NB4 (cell line): ENCODE measurements at regions not wholly inside any gene's neighbourhood (a gene's known extent, or its start where the extent isn't known, plus 50 kb on each side); places are given as distances from the start of the nearest gene placed in this dataset.

Experiments used
- MYC ChIP-seq: IDR thresholded peaks from 2 replicates; pipeline ENCODE4 v1.6.1; 2011; ENCODE audit warnings: low read depth, low read length
- POLR2A ChIP-seq: IDR thresholded peaks from 2 replicates; pipeline ENCODE4 v1.6.1; 2011; ENCODE audit warnings: mild to moderate bottlenecking; ENCODE audit not compliant: insufficient read length; ENCODE audit errors: extremely low read depth
- TF ChIP-seq, protein P1 (sequence below): IDR thresholded peaks from one replicate; pipeline ENCODE4 v1.5.1; 2012; ENCODE audit warnings: low read depth, low read length
- TF ChIP-seq, protein P2 (sequence below): IDR thresholded peaks from 2 replicates; pipeline ENCODE4 v1.6.1; 2011; ENCODE audit warnings: low read depth, low read length

DNA sequence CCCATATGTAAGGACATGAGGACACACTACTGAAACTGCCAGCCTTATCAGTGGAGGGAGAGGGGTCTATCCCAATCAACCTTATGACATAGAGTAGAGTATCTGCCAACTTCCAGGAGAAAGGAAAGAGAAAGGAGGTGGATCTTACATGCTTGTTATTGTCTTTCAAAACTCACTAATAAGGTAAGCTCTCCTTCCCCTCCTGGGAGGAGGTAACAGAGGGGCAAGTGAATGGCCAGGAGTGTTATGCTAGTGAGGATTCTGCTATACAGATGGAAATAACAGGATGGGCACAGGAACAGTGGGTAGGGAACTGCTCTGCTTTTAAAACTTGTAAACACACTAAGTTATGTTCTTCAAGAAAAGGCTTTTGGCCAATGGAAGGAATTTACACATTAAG lies 1020.1 kb downstream of the TDRD15 start:
- no peak for TF ChIP-seq POLR2A
- TF ChIP-seq, protein P1, sequence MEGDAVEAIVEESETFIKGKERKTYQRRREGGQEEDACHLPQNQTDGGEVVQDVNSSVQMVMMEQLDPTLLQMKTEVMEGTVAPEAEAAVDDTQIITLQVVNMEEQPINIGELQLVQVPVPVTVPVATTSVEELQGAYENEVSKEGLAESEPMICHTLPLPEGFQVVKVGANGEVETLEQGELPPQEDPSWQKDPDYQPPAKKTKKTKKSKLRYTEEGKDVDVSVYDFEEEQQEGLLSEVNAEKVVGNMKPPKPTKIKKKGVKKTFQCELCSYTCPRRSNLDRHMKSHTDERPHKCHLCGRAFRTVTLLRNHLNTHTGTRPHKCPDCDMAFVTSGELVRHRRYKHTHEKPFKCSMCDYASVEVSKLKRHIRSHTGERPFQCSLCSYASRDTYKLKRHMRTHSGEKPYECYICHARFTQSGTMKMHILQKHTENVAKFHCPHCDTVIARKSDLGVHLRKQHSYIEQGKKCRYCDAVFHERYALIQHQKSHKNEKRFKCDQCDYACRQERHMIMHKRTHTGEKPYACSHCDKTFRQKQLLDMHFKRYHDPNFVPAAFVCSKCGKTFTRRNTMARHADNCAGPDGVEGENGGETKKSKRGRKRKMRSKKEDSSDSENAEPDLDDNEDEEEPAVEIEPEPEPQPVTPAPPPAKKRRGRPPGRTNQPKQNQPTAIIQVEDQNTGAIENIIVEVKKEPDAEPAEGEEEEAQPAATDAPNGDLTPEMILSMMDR = no peak
- TF ChIP-seq, protein P2, sequence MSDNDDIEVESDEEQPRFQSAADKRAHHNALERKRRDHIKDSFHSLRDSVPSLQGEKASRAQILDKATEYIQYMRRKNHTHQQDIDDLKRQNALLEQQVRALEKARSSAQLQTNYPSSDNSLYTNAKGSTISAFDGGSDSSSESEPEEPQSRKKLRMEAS = no peak
- no peak for TF ChIP-seq MYC
